Ishikawa (cell line): ENCODE measurements at regions not wholly inside any gene's neighbourhood (a gene's known extent, or its start where the extent isn't known, plus 50 kb on each side); places are given as distances from the start of the nearest gene placed in this dataset.

Experiments
- CEBPB ChIP-seq: IDR thresholded peaks from 2 replicates; pipeline ENCODE4 v1.6.1; 2012
- EP300 ChIP-seq: IDR thresholded peaks from 2 replicates; pipeline ENCODE4 v1.6.1; 2012; ENCODE audit warnings: borderline replicate concordance
- FOXM1 ChIP-seq: IDR thresholded peaks from 2 replicates; pipeline ENCODE4 v1.6.1; 2012; ENCODE audit warnings: low read depth, borderline replicate concordance
- MAX ChIP-seq: IDR thresholded peaks from 2 replicates; pipeline ENCODE4 v1.6.1; 2012
- RAD21 ChIP-seq: IDR thresholded peaks from 2 replicates; pipeline ENCODE4 v1.6.1; 2012; ENCODE audit warnings: low read depth
- TAF1 ChIP-seq: IDR thresholded peaks from 2 replicates; pipeline ENCODE4 v1.6.1; 2012; ENCODE audit warnings: low read depth, mild to moderate bottlenecking
- TCF12 ChIP-seq: IDR thresholded peaks from 2 replicates; pipeline ENCODE4 v1.6.1; 2012; ENCODE audit warnings: low read depth
- YY1 ChIP-seq: IDR thresholded peaks from 2 replicates; pipeline ENCODE4 v1.6.1; 2012; ENCODE audit warnings: low read depth
- TF ChIP-seq, protein P1 (sequence below): IDR thresholded peaks from 2 replicates; pipeline ENCODE4 v1.6.1; 2012; ENCODE audit warnings: low read depth, mild to moderate bottlenecking
- TF ChIP-seq, protein P2 (sequence below): IDR thresholded peaks from 2 replicates; pipeline ENCODE4 v1.6.1; 2012

DNA sequence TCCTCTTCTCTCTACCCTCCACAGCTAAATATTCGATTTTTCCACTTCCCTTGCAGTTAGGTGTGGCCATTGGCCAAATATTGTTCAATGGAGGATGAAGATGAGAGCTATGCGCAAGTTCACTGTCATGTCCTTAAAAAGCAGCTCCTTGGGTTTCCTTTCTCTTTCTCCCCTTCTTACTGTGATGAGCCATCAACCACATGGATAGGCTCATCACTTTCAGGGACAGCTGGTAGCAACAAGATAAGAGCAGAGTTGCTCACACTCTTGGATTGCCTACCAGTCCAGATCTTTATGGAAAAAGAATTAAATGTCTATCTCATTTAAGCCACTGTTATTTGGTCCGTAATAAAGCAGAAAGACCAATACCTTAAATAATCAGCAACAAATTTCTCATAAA is 377.0 kb downstream of the DDX10 start:
- TF ChIP-seq MAX, result no peak
- TF ChIP-seq, protein P1, sequence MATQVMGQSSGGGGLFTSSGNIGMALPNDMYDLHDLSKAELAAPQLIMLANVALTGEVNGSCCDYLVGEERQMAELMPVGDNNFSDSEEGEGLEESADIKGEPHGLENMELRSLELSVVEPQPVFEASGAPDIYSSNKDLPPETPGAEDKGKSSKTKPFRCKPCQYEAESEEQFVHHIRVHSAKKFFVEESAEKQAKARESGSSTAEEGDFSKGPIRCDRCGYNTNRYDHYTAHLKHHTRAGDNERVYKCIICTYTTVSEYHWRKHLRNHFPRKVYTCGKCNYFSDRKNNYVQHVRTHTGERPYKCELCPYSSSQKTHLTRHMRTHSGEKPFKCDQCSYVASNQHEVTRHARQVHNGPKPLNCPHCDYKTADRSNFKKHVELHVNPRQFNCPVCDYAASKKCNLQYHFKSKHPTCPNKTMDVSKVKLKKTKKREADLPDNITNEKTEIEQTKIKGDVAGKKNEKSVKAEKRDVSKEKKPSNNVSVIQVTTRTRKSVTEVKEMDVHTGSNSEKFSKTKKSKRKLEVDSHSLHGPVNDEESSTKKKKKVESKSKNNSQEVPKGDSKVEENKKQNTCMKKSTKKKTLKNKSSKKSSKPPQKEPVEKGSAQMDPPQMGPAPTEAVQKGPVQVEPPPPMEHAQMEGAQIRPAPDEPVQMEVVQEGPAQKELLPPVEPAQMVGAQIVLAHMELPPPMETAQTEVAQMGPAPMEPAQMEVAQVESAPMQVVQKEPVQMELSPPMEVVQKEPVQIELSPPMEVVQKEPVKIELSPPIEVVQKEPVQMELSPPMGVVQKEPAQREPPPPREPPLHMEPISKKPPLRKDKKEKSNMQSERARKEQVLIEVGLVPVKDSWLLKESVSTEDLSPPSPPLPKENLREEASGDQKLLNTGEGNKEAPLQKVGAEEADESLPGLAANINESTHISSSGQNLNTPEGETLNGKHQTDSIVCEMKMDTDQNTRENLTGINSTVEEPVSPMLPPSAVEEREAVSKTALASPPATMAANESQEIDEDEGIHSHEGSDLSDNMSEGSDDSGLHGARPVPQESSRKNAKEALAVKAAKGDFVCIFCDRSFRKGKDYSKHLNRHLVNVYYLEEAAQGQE, result no peak
- no peak for TF ChIP-seq TAF1
- no peak for TF ChIP-seq YY1
- TF ChIP-seq FOXM1, result no peak
- TF ChIP-seq, protein P2, sequence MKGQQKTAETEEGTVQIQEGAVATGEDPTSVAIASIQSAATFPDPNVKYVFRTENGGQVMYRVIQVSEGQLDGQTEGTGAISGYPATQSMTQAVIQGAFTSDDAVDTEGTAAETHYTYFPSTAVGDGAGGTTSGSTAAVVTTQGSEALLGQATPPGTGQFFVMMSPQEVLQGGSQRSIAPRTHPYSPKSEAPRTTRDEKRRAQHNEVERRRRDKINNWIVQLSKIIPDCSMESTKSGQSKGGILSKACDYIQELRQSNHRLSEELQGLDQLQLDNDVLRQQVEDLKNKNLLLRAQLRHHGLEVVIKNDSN, result no peak
- TF ChIP-seq EP300, result no peak
- TF ChIP-seq TCF12, result no peak
- TF ChIP-seq RAD21, result no peak
- no peak for TF ChIP-seq CEBPB
